CD14-positive monocyte (primary cell): ENCODE measurements at regions not wholly inside any gene's neighbourhood (a gene's known extent, or its start where the extent isn't known, plus 50 kb on each side); places are given as distances from the start of the nearest gene placed in this dataset.

ENCODE experiments used
- DNase-seq, 3 donors: peaks; one replicate each; pipeline ENCODE4 v3.0.0-alpha.2; 2011 to 2022
- H2AFZ ChIP-seq: 2 replicates; pipeline ENCODE4 v1.6.0; 2012; ENCODE audit warnings: mild to moderate bottlenecking, low read depth, low read length, inconsistent platforms; ENCODE audit not compliant: insufficient read depth, poor library complexity, severe bottlenecking
- H3K27ac ChIP-seq, 2 donors: 1 replicate in 1 of 2; 2 replicates in 1 of 2; pipeline ENCODE4 v1.5.1; 2012 to 2013; ENCODE audit warnings: low read length in 2 of 2, control low read depth in 1 of 2, inconsistent platforms in 1 of 2, low read depth in 1 of 2, mild to moderate bottlenecking in 1 of 2
- H3K27me3 ChIP-seq, 2 donors: one replicate each; pipeline versions ENCODE4 v1.6.0 to v1.6.1; 2011 to 2013; ENCODE audit warnings: low read length in 2 of 2; ENCODE audit not compliant: control insufficient read depth in 2 of 2, insufficient read depth in 2 of 2
- H3K36me3 ChIP-seq, 2 donors: replicated peaks in 1 of 2; 1 replicate in 1 of 2; 2 replicates in 1 of 2; pipeline versions ENCODE4 v1.5.1 to v1.6.1; 2012 to 2013; ENCODE audit warnings: low read length in 2 of 2, control low read depth in 1 of 2, inconsistent platforms in 1 of 2, mild to moderate bottlenecking in 1 of 2; ENCODE audit not compliant: insufficient read depth in 2 of 2, control insufficient read depth in 1 of 2
- H3K4me1 ChIP-seq, 2 donors: 1 replicate in 1 of 2; 2 replicates in 1 of 2; pipeline versions ENCODE4 v1.5.1 to v1.6.1; 2012 to 2013; ENCODE audit warnings: low read length in 2 of 2, control low read depth in 1 of 2, inconsistent platforms in 1 of 2, mild to moderate bottlenecking in 1 of 2, moderate library complexity in 1 of 2; ENCODE audit not compliant: insufficient read depth in 2 of 2, control insufficient read depth in 1 of 2
- H3K4me2 ChIP-seq: replicated peaks from 2 replicates; pipeline ENCODE3; 2012; ENCODE audit warnings: low read length, moderate library complexity, mild to moderate bottlenecking; ENCODE audit not compliant: poor library complexity, severe bottlenecking; ENCODE audit errors: extremely low read depth
- H3K4me3 ChIP-seq, 3 experiments: fragments of 200-600 bp in 1 of 3; sonication (generic) in 1 of 3; replicated peaks in 1 of 3; 1 replicate in 2 of 3; 2 replicates in 1 of 3; pipeline ENCODE4 v1.5.1; 2011 to 2013; ENCODE audit warnings: low read length in 3 of 3, mild to moderate bottlenecking in 3 of 3, control low read depth in 2 of 3, low read depth in 2 of 3, inconsistent platforms in 1 of 3, moderate library complexity in 1 of 3
- H3K79me2 ChIP-seq: 2 replicates; pipeline ENCODE4 v1.6.0; 2012; ENCODE audit warnings: mild to moderate bottlenecking, control low read depth, inconsistent platforms, low read length, moderate library complexity; ENCODE audit not compliant: insufficient read depth
- H3K9ac ChIP-seq: 2 replicates; pipeline ENCODE4 v1.6.0; 2017; ENCODE audit warnings: low read length, mild to moderate bottlenecking; ENCODE audit not compliant: insufficient read depth, poor library complexity, severe bottlenecking
- H3K9me3 ChIP-seq, 2 donors: replicated peaks in 1 of 2; 1 replicate in 1 of 2; 2 replicates in 1 of 2; pipeline versions ENCODE4 v1.5.1 to v1.6.1; 2012 to 2013; ENCODE audit warnings: low read length in 2 of 2, control low read depth in 1 of 2; ENCODE audit not compliant: control insufficient read depth in 1 of 2, insufficient read depth in 1 of 2
- H4K20me1 ChIP-seq: 2 replicates; pipeline ENCODE4 v1.6.0; 2012; ENCODE audit warnings: mild to moderate bottlenecking, low read length, control low read depth, moderate library complexity; ENCODE audit not compliant: insufficient read depth
- H3K27ac Mint-ChIP-seq, 7 donors: one replicate each; pipeline ENCODE4 v1.8.0; 2020; ENCODE audit warnings: mild to moderate bottlenecking in 7 of 7, mixed read lengths in 7 of 7, moderate library complexity in 6 of 7, inconsistent platforms in 2 of 7
- H3K27me3 Mint-ChIP-seq, 3 donors: one replicate each; pipeline ENCODE4 v1.8.0; 2021 to 2022; ENCODE audit warnings: low read depth in 3 of 3, mild to moderate bottlenecking in 3 of 3, mixed read lengths in 3 of 3, moderate library complexity in 3 of 3, inconsistent platforms in 1 of 3
- H3K36me3 Mint-ChIP-seq, 2 donors: one replicate each; pipeline ENCODE4 v1.8.0; 2020; ENCODE audit warnings: mixed read lengths in 2 of 2, inconsistent platforms in 1 of 2, mild to moderate bottlenecking in 1 of 2
- H3K4me1 Mint-ChIP-seq: one replicate; pipeline ENCODE4 v1.8.0; 2020; ENCODE audit warnings: mild to moderate bottlenecking, mixed read lengths
- H3K4me3 Mint-ChIP-seq, 2 donors: one replicate each; pipeline ENCODE4 v1.8.0; 2020; ENCODE audit warnings: mild to moderate bottlenecking in 2 of 2, mixed read lengths in 2 of 2, moderate library complexity in 1 of 2
- H3K9me3 Mint-ChIP-seq, 7 donors: one replicate each; pipeline ENCODE4 v1.8.0; 2020 to 2022; ENCODE audit warnings: mixed read lengths in 7 of 7, mild to moderate bottlenecking in 6 of 7, moderate library complexity in 6 of 7, inconsistent platforms in 2 of 7
- CTCF ChIP-seq: fragments of 200-600 bp; IDR thresholded peaks from one replicate; pipeline ENCODE4 v1.8.0; 2022; ENCODE audit warnings: antibody characterized with exemption, mild to moderate bottlenecking
- WGBS: methylation state at CpG from one replicate; pipeline ENCODE4 v1.1.5; 2013; ENCODE audit warnings: missing lambda C conversion rate; ENCODE audit not compliant: insufficient coverage; 5-methylcytosine and 5-hydroxymethylcytosine counted together
- intact Hi-C, 2 donors: fragments of 100-400 bp; cut with micrococcal nuclease; formaldehyde crosslinking; loops; one replicate each; pipeline versions ENCODE4 v1.15.0 to v1.15.1; 2023

- 86% methylated on average over 14 of the region's 19 CpGs for WGBS
- no peak overlapping the region for H3K4me3 ChIP-seq
- H3K4me1 Mint-ChIP-seq: peaks cover 56% of the 10 kb centered on the region
- no peak for TF ChIP-seq CTCF
- no peaks in the 10 kb centered on the region for H3K27me3 ChIP-seq
- intact Hi-C loops: no loop called here
- peak overlapping the region in 1 of 7 donors; percentile 50 for H3K27ac Mint-ChIP-seq
- peaks cover 0 to 2% (median 0%) of the 10 kb centered on the region in 7 donors for H3K9me3 Mint-ChIP-seq
- no peaks in the 10 kb centered on the region for H3K9me3 ChIP-seq
- H3K4me1 ChIP-seq: peaks cover 49 to 51% of the 10 kb centered on the region in 2 donors
- H3K79me2 ChIP-seq: no peaks in the 10 kb centered on the region
- H4K20me1 ChIP-seq: no peaks in the 10 kb centered on the region
- H3K27me3 Mint-ChIP-seq: peaks cover 0 to 2% (median 0%) of the 10 kb centered on the region in 3 donors
- no peak overlapping the region for H3K9ac ChIP-seq
- peak in 2 of 3 donors; percentile 49 to 70 for DNase-seq
- peaks cover 0 to 2% of the 10 kb centered on the region in 2 donors for H3K36me3 Mint-ChIP-seq
- H3K36me3 ChIP-seq: no peaks in the 10 kb centered on the region
- H3K4me3 Mint-ChIP-seq: no peak overlapping the region
- no peak overlapping the region for H3K4me2 ChIP-seq
- no peak overlapping the region for H3K27ac ChIP-seq
- H2AFZ ChIP-seq: no peak overlapping the region
Observed at GRCh38 chr15:31236184-31237042, 90.2 kb upstream of the KLF13 start.

GRCh38 chr15:31237043-31237324 lies 89.7 kb upstream of the KLF13 start:
- Histone ChIP-seq H3K27me3 (no peaks in the 10 kb centered on the region), H3K9ac (no peak overlapping the region), H3K4me1 (peaks cover 49 to 51% of the 10 kb centered on the region in 2 donors), H3K9me3 (no peaks in the 10 kb centered on the region), H3K79me2 (no peaks in the 10 kb centered on the region), H3K36me3 (no peaks in the 10 kb centered on the region), H2AFZ (no peak overlapping the region), H4K20me1 (no peaks in the 10 kb centered on the region), H3K4me2 (no peak overlapping the region), H3K4me3 (no peak overlapping the region), H3K27ac (no peak overlapping the region)
- H3K4me3 Mint-ChIP-seq: no peak overlapping the region
- intact Hi-C loops: no loop called here
- H3K4me1 Mint-ChIP-seq: peaks cover 57% of the 10 kb centered on the region
- 100% methylated on average over 1 of the region's 3 CpGs for WGBS
- no peak for TF ChIP-seq CTCF
- peaks cover 0 to 2% of the 10 kb centered on the region in 2 donors for H3K36me3 Mint-ChIP-seq
- H3K27ac Mint-ChIP-seq: peak overlapping the region in 1 of 7 donors; percentile 50
- no peak for DNase-seq
- H3K9me3 Mint-ChIP-seq: peaks cover 0 to 2% (median 0%) of the 10 kb centered on the region in 7 donors
- H3K27me3 Mint-ChIP-seq: peaks cover 0 to 2% (median 0%) of the 10 kb centered on the region in 3 donors
